ENCODE measurements at regions not wholly inside any gene's neighbourhood (a gene's known extent, or its start where the extent isn't known, plus 50 kb on each side); places are given as distances from the start of the nearest gene placed in this dataset.
"Not testable (repeated sequence)": the region's sequence is repeated elsewhere in the genome, so short reads cannot be mapped to it uniquely, and the experiment has no call there.

DNA sequence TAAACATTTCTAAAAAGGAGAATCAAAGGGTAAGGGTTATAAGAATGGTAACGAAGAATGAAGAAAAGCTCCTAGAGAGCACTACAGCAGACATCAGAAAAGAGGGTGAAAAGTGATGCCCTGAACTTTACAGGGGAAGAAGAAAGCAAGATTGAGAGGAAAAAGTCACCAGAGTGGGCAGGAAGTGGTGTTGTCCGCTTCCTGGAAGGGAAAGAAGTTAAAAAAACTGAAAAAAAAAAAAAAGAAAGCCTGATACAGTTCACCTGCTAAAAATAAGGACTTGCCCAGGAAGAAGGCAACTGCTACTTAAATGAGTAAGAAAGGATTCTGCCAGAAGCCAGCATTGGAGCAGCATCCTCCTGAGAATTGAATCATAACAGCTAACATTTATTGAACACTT is 330.1 kb upstream of the PHF14 start:
- no peak for DNase-seq (ENCODE audit: low read depth)
- TF ChIP-seq, protein P1, sequence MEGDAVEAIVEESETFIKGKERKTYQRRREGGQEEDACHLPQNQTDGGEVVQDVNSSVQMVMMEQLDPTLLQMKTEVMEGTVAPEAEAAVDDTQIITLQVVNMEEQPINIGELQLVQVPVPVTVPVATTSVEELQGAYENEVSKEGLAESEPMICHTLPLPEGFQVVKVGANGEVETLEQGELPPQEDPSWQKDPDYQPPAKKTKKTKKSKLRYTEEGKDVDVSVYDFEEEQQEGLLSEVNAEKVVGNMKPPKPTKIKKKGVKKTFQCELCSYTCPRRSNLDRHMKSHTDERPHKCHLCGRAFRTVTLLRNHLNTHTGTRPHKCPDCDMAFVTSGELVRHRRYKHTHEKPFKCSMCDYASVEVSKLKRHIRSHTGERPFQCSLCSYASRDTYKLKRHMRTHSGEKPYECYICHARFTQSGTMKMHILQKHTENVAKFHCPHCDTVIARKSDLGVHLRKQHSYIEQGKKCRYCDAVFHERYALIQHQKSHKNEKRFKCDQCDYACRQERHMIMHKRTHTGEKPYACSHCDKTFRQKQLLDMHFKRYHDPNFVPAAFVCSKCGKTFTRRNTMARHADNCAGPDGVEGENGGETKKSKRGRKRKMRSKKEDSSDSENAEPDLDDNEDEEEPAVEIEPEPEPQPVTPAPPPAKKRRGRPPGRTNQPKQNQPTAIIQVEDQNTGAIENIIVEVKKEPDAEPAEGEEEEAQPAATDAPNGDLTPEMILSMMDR (conservative IDR thresholded peaks at IDR 0.05; ENCODE audit: low read depth, low read length): no peak

DNA sequence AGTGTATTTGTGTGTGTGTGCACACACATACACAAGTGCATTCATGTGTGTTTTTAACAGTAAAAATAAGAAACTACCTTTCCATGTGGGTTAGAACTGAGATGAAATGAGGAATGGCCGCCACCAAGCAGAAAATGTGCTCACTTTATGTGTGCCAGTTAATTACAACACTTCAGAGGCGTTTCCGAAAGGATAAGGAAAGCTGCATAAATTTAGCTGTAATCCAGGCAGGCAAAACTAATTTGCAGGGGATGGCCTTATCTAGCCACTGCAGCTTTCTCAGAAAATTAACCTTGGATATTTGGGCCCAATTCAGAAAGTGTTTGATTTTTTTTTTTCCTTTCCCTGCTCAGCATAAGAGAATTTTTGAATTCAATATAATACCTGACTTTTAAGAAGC is 328.8 kb upstream of the PHF14 start:
- DNase-seq (ENCODE audit: low read depth): no peak
- TF ChIP-seq, protein P1 (conservative IDR thresholded peaks at IDR 0.05; ENCODE audit: low read depth, low read length): no peak
- H3K4me3 ChIP-seq (ENCODE audit: low read depth, low read length): no peak overlapping the region

More for the DNA sequence above, 330.1 kb upstream of the PHF14 start:
- no peak overlapping the region for H3K4me3 ChIP-seq (ENCODE audit: low read depth, low read length)

DNA sequence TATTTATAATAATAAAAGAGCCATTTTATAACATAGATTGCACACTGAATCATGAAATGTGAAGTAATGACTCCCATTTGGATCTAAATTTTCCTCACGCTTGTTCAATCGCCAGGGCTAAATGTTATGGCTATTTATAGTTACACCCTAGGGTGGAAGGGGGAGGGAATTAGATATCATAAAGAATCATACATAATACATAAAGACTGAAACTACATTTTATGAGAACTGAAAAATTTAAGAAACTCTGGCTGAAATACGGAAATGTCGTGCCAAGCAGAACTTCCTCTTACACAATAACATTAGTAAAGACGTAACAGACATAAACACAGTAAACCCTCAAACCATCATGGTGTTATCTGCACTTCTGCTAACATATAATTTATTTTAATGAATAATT is 327.5 kb upstream of the PHF14 start:
- TF ChIP-seq, protein P1 (conservative IDR thresholded peaks at IDR 0.05; ENCODE audit: low read depth, low read length): no peak
- no peak overlapping the region for H3K4me3 ChIP-seq (ENCODE audit: low read depth, low read length)
- DNase-seq (ENCODE audit: low read depth): no peak

DNA sequence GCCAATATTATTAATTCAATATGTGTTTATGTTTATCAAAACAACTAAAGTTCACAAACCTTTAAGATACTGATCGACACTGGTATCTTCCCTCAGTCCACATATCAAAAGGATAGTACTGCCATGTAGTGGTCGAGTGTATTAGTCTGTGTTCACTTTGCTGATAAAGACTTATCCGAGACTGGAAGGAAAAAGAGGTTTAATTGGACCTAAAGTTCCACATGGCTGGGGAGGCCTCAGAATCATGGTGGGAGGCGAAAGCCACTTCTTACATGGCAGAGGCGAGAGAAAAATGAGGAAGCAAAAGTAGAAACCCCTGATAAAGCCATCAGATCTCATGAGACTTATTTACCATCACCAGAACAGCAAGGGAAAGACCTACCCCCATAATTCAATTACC is 325.4 kb upstream of the PHF14 start:
- DNase-seq (ENCODE audit: low read depth): no peak
- TF ChIP-seq, protein P1 (conservative IDR thresholded peaks at IDR 0.05; ENCODE audit: low read depth, low read length): no peak
- no peak overlapping the region for H3K4me3 ChIP-seq (ENCODE audit: low read depth, low read length)

DNA sequence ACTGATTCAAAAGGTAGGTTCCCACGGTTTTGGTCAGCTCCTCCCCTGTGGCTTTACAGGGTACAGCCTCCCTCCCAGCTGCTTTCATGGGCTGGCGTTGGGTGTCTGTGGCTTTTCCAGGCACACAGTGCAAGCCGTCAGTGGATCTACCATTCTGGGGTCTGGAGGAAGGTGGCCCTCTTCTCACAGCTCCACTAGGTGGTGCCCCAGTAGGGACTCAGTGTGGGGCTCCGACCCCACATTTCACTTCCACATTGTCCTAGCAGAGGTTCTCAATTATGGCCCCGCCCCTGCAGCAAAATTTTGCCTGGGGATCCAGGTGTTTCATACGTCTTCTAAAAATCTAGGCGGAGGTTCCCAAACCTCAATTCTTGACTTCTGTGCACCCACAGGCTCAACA is 324.6 kb upstream of the PHF14 start:
- DNase-seq (ENCODE audit: low read depth); H3K4me3 ChIP-seq (ENCODE audit: low read depth, low read length): not testable (repeated sequence)

DNA sequence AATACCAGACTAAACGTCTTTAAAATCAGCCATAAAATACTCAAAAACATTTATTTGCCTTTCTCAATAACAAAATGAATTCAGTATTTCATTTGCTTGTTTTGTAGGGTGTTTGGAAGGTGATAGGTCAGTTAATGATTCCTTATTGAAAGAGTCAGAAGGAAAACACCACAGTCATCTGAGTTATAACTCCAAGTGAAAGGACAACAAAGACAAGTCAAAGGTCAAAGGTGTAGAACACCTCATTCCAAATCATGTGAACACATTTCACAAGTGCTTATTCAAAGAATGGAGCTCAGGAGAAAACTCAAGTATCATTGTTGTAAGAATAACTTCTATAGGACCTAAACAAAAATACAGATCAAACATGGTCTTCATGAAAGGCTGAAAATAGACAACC is 318.6 kb upstream of the PHF14 start:
- no peak overlapping the region for H3K4me3 ChIP-seq (ENCODE audit: low read depth, low read length)
- TF ChIP-seq, protein P1 (conservative IDR thresholded peaks at IDR 0.05; ENCODE audit: low read depth, low read length): no peak
- DNase-seq (ENCODE audit: low read depth): no peak

DNA sequence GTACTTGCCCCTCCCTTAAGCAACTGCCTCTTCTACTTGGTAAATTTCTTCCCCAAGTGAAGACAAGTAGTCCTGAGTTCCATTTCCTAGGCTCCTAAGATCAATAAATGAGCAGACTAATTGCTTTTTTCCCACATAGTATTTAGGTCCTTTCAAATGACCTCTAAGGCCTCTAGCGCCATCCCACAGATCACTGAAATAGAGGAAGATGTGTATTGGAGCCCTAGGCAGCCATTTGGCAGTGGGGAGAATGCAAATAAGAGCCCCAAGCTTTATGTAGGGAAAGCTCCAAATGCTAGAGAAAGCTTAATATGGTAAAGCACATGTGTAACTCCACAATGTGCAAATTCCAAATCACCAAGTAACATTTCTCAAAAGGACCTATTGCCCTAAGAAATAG is 316.5 kb upstream of the PHF14 start:
- no peak for DNase-seq (ENCODE audit: low read depth)
- TF ChIP-seq, protein P1 (conservative IDR thresholded peaks at IDR 0.05; ENCODE audit: low read depth, low read length): no peak
- no peak overlapping the region for H3K4me3 ChIP-seq (ENCODE audit: low read depth, low read length)

DNA sequence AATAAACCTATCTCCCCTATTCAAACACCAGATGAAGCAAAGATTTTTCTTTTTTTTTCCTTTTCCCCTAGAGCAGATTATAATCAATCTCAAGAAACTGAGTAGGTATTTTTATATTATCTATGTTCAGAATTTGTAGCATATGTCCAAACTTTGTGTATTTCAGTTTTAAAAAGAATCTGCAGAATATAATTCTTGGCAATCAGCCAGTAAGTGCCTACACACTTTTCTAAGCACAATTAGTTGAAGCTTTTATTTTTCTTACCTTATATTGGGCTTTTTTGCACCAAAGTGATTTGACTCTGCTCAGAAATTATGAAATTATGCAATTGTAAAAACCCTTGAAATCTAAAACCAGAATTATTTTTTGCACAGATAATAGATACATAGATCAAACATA is 315.8 kb upstream of the PHF14 start:
- TF ChIP-seq, protein P1 (conservative IDR thresholded peaks at IDR 0.05; ENCODE audit: low read depth, low read length): no peak
- DNase-seq (ENCODE audit: low read depth): no peak
- H3K4me3 ChIP-seq (ENCODE audit: low read depth, low read length): no peak overlapping the region

All from choroid plexus epithelial cell (primary cell).